ENCODE measurements at regions not wholly inside any gene's neighbourhood (a gene's known extent, or its start where the extent isn't known, plus 50 kb on each side); places are given as distances from the start of the nearest gene placed in this dataset.

GRCh38 chr6:147750413-147750812, 241.9 kb downstream of the SAMD5 start:
- peaks cover 0 to 8% of the 10 kb centered on the region in 2 donors for H3K4me1 ChIP-seq (ENCODE audit: control insufficient read depth in 1 of 2, insufficient read depth in 2 of 2, low read length in 2 of 2)
- no peaks in the 10 kb centered on the region for H3K9me3 ChIP-seq (ENCODE audit: control insufficient read depth in 1 of 2, low read length in 2 of 2)
- H3K27me3 ChIP-seq (ENCODE audit: control insufficient read depth in 1 of 2, insufficient read depth in 2 of 2, low read length in 2 of 2) = no peaks in the 10 kb centered on the region
- no peak overlapping the region for H3K9ac ChIP-seq (ENCODE audit: low read depth in 1 of 2, low read length in 2 of 2)
- no peak overlapping the region for H3K4me3 ChIP-seq (ENCODE audit: low read depth in 1 of 2, low read length in 2 of 2)
- H3K36me3 ChIP-seq (ENCODE audit: control insufficient read depth in 1 of 2, insufficient read depth in 2 of 2, low read length in 2 of 2) = no peaks in the 10 kb centered on the region
- H3K27ac ChIP-seq (ENCODE audit: low read depth, low read length) = no peak overlapping the region

DNA sequence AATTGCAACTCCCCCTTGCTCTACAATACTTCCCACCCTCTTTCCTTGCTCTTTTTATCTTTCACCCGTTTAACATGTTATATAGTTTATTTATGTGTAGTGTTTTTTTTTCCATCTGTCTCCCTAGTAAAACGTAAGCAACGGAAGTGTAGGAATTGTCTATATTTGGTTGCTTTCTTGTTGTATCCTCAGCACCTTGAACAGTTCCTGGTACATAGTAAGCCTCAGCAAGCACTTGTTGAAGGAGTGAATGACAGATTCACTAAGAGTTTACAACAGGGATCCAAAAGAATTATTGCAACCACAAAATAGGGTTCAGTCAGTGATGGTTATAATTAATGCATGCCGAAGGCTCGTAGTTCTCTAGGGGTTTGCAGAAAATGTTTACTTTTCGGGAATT, 242.7 kb downstream of the SAMD5 start:
- H3K9ac ChIP-seq (ENCODE audit: low read depth in 1 of 2, low read length in 2 of 2) = no peak overlapping the region
- H3K27me3 ChIP-seq (ENCODE audit: control insufficient read depth in 1 of 2, insufficient read depth in 2 of 2, low read length in 2 of 2) = no peaks in the 10 kb centered on the region
- no peaks in the 10 kb centered on the region for H3K36me3 ChIP-seq (ENCODE audit: control insufficient read depth in 1 of 2, insufficient read depth in 2 of 2, low read length in 2 of 2)
- H3K9me3 ChIP-seq (ENCODE audit: control insufficient read depth in 1 of 2, low read length in 2 of 2) = no peaks in the 10 kb centered on the region
- H3K4me3 ChIP-seq (ENCODE audit: low read depth in 1 of 2, low read length in 2 of 2) = no peak overlapping the region
- no peak overlapping the region for H3K27ac ChIP-seq (ENCODE audit: low read depth, low read length)
- peaks cover 0 to 8% of the 10 kb centered on the region in 2 donors for H3K4me1 ChIP-seq (ENCODE audit: control insufficient read depth in 1 of 2, insufficient read depth in 2 of 2, low read length in 2 of 2)

- peaks cover 0 to 8% of the 10 kb centered on the region in 2 donors for H3K4me1 ChIP-seq (ENCODE audit: control insufficient read depth in 1 of 2, insufficient read depth in 2 of 2, low read length in 2 of 2)
- no peak overlapping the region for H3K27ac ChIP-seq (ENCODE audit: low read depth, low read length)
- no peaks in the 10 kb centered on the region for H3K36me3 ChIP-seq (ENCODE audit: control insufficient read depth in 1 of 2, insufficient read depth in 2 of 2, low read length in 2 of 2)
- H3K9me3 ChIP-seq (ENCODE audit: control insufficient read depth in 1 of 2, low read length in 2 of 2) = no peaks in the 10 kb centered on the region
- no peak overlapping the region for H3K4me3 ChIP-seq (ENCODE audit: low read depth in 1 of 2, low read length in 2 of 2)
- no peak overlapping the region for H3K9ac ChIP-seq (ENCODE audit: low read depth in 1 of 2, low read length in 2 of 2)
- H3K27me3 ChIP-seq (ENCODE audit: control insufficient read depth in 1 of 2, insufficient read depth in 2 of 2, low read length in 2 of 2) = no peaks in the 10 kb centered on the region
Measured at GRCh38 chr6:147752689-147753403, 244.4 kb downstream of the SAMD5 start.

DNA sequence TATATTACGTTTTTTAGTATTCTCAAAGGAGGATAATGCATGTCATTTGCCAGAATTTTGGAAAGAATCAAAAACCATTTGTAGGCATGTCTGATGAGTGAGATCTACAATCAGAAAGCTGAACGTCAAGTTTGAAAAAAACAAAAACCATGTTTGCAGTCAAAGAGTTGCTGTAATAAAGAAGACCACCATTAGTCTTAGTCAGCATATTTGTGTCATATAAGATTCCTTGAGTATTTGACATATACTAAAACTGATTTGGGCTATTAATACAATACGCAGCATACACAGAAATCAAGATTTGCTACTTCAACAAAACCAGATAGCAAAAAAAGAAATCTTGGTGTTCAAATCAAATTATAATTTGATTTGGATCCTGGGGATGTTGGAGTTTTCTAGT, 247.5 kb downstream of the SAMD5 start:
- H3K36me3 ChIP-seq (ENCODE audit: control insufficient read depth in 1 of 2, insufficient read depth in 2 of 2, low read length in 2 of 2) = no peaks in the 10 kb centered on the region
- no peaks in the 10 kb centered on the region for H3K9me3 ChIP-seq (ENCODE audit: control insufficient read depth in 1 of 2, low read length in 2 of 2)

DNA sequence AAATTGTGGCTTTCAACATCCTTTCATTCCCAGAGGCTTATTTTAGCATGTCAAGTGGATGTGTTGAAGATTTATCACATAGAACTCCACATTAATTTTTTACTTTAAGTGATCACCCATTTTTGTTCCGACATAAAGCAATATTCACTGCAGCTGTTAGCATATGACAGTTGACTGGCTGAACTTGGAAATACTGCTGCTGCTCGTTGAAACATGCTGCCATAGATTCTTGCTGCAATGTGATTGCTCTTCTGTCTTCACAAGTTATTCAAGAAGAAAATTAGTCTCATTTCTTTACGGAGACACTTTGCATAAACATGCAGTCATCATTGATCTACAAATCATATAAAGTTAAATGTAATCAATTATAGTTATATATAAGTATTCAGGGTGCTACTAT, 248.4 kb downstream of the SAMD5 start:
- no peak overlapping the region for H3K27ac ChIP-seq (ENCODE audit: low read depth, low read length)
- H3K9ac ChIP-seq (ENCODE audit: low read depth in 1 of 2, low read length in 2 of 2) = no peak overlapping the region
- no peaks in the 10 kb centered on the region for H3K27me3 ChIP-seq (ENCODE audit: control insufficient read depth in 1 of 2, insufficient read depth in 2 of 2, low read length in 2 of 2)
- H3K36me3 ChIP-seq (ENCODE audit: control insufficient read depth in 1 of 2, insufficient read depth in 2 of 2, low read length in 2 of 2) = no peaks in the 10 kb centered on the region
- no peak overlapping the region for H3K4me3 ChIP-seq (ENCODE audit: low read depth in 1 of 2, low read length in 2 of 2)
- H3K9me3 ChIP-seq (ENCODE audit: control insufficient read depth in 1 of 2, low read length in 2 of 2) = no peaks in the 10 kb centered on the region
- H3K4me1 ChIP-seq (ENCODE audit: control insufficient read depth in 1 of 2, insufficient read depth in 2 of 2, low read length in 2 of 2) = peaks cover 0 to 8% of the 10 kb centered on the region in 2 donors

More for the DNA sequence above, 247.5 kb downstream of the SAMD5 start:
- H3K27me3 ChIP-seq (ENCODE audit: control insufficient read depth in 1 of 2, insufficient read depth in 2 of 2, low read length in 2 of 2) = no peaks in the 10 kb centered on the region
- no peak overlapping the region for H3K9ac ChIP-seq (ENCODE audit: low read depth in 1 of 2, low read length in 2 of 2)
- peaks cover 0 to 8% of the 10 kb centered on the region in 2 donors for H3K4me1 ChIP-seq (ENCODE audit: control insufficient read depth in 1 of 2, insufficient read depth in 2 of 2, low read length in 2 of 2)
- no peak overlapping the region for H3K4me3 ChIP-seq (ENCODE audit: low read depth in 1 of 2, low read length in 2 of 2)
- H3K27ac ChIP-seq (ENCODE audit: low read depth, low read length) = no peak overlapping the region

GRCh38 chr6:147757291-147757690, 248.8 kb downstream of the SAMD5 start:
- Histone ChIP-seq H3K27ac (ENCODE audit: low read depth, low read length) (no peak overlapping the region), H3K4me1 (ENCODE audit: control insufficient read depth in 1 of 2, insufficient read depth in 2 of 2, low read length in 2 of 2) (peaks cover 0 to 8% of the 10 kb centered on the region in 2 donors), H3K27me3 (ENCODE audit: control insufficient read depth in 1 of 2, insufficient read depth in 2 of 2, low read length in 2 of 2) (no peaks in the 10 kb centered on the region), H3K4me3 (ENCODE audit: low read depth in 1 of 2, low read length in 2 of 2) (no peak overlapping the region), H3K36me3 (ENCODE audit: control insufficient read depth in 1 of 2, insufficient read depth in 2 of 2, low read length in 2 of 2) (no peaks in the 10 kb centered on the region), H3K9ac (ENCODE audit: low read depth in 1 of 2, low read length in 2 of 2) (no peak overlapping the region), H3K9me3 (ENCODE audit: control insufficient read depth in 1 of 2, low read length in 2 of 2) (no peaks in the 10 kb centered on the region)

DNA sequence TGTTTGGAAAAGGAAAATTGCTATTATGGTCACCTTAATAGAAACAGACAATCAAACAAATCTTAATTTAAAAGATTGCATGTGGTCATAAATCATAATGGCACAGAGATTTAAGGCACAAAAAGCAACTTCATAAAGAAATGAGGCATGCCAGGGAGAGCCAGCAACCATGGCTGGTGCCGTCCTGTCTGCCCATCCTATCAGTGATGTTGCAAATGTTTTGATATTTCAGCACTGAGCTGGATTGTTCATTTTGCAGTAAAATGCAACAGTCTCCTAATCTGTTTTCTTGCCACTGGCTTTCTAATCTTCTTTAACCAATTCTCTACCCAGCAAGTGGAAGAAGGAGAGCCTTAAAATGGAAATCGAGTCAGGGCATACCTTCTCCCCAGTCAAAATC, 249.8 kb downstream of the SAMD5 start:
- H3K9ac ChIP-seq (ENCODE audit: low read depth in 1 of 2, low read length in 2 of 2) = no peak overlapping the region
- no peaks in the 10 kb centered on the region for H3K4me1 ChIP-seq (ENCODE audit: control insufficient read depth in 1 of 2, insufficient read depth in 2 of 2, low read length in 2 of 2)
- H3K4me3 ChIP-seq (ENCODE audit: low read depth in 1 of 2, low read length in 2 of 2) = no peak overlapping the region
- no peaks in the 10 kb centered on the region for H3K9me3 ChIP-seq (ENCODE audit: control insufficient read depth in 1 of 2, low read length in 2 of 2)
- H3K27me3 ChIP-seq (ENCODE audit: control insufficient read depth in 1 of 2, insufficient read depth in 2 of 2, low read length in 2 of 2) = no peaks in the 10 kb centered on the region
- no peak overlapping the region for H3K27ac ChIP-seq (ENCODE audit: low read depth, low read length)
- H3K36me3 ChIP-seq (ENCODE audit: control insufficient read depth in 1 of 2, insufficient read depth in 2 of 2, low read length in 2 of 2) = no peaks in the 10 kb centered on the region

DNA sequence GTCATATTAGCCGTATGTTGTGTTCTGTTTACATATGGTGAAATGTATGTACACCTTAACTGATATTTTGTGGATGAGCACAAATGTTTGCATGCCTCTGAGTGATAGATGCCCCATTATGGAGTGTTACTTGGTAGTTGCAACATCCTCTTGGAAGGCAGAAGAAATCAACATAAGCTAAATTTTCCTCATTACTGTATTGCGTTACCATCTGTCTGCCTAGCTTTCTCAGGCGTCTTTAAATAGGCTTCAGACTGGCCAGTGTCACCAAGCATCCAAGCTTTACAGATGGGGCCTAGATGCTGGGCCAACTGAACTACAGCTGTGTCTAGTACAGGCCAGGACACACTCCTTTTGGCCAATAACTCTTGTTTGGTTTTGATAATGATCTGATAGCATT, 250.6 kb downstream of the SAMD5 start:
- Histone ChIP-seq H3K4me1 (ENCODE audit: control insufficient read depth in 1 of 2, insufficient read depth in 2 of 2, low read length in 2 of 2) (no peaks in the 10 kb centered on the region), H3K4me3 (ENCODE audit: low read depth in 1 of 2, low read length in 2 of 2) (peak overlapping the region in 1 of 2 donors; percentile 5), H3K36me3 (ENCODE audit: control insufficient read depth in 1 of 2, insufficient read depth in 2 of 2, low read length in 2 of 2) (no peaks in the 10 kb centered on the region), H3K27ac (ENCODE audit: low read depth, low read length) (no peak overlapping the region), H3K9me3 (ENCODE audit: control insufficient read depth in 1 of 2, low read length in 2 of 2) (no peaks in the 10 kb centered on the region), H3K9ac (ENCODE audit: low read depth in 1 of 2, low read length in 2 of 2) (no peak overlapping the region), H3K27me3 (ENCODE audit: control insufficient read depth in 1 of 2, insufficient read depth in 2 of 2, low read length in 2 of 2) (no peaks in the 10 kb centered on the region)

GRCh38 chr6:147759536-147759935, 251.0 kb downstream of the SAMD5 start:
- Histone ChIP-seq H3K9ac (ENCODE audit: low read depth in 1 of 2, low read length in 2 of 2) (no peak overlapping the region), H3K4me1 (ENCODE audit: control insufficient read depth in 1 of 2, insufficient read depth in 2 of 2, low read length in 2 of 2) (no peaks in the 10 kb centered on the region), H3K27ac (ENCODE audit: low read depth, low read length) (no peak overlapping the region), H3K4me3 (ENCODE audit: low read depth in 1 of 2, low read length in 2 of 2) (no peak overlapping the region), H3K36me3 (ENCODE audit: control insufficient read depth in 1 of 2, insufficient read depth in 2 of 2, low read length in 2 of 2) (no peaks in the 10 kb centered on the region), H3K27me3 (ENCODE audit: control insufficient read depth in 1 of 2, insufficient read depth in 2 of 2, low read length in 2 of 2) (no peaks in the 10 kb centered on the region), H3K9me3 (ENCODE audit: control insufficient read depth in 1 of 2, low read length in 2 of 2) (no peaks in the 10 kb centered on the region)

- Histone ChIP-seq H3K4me3 (ENCODE audit: low read depth in 1 of 2, low read length in 2 of 2) (no peak overlapping the region), H3K9ac (ENCODE audit: low read depth in 1 of 2, low read length in 2 of 2) (no peak overlapping the region), H3K27me3 (ENCODE audit: control insufficient read depth in 1 of 2, insufficient read depth in 2 of 2, low read length in 2 of 2) (no peaks in the 10 kb centered on the region), H3K36me3 (ENCODE audit: control insufficient read depth in 1 of 2, insufficient read depth in 2 of 2, low read length in 2 of 2) (no peaks in the 10 kb centered on the region), H3K27ac (ENCODE audit: low read depth, low read length) (no peak overlapping the region), H3K4me1 (ENCODE audit: control insufficient read depth in 1 of 2, insufficient read depth in 2 of 2, low read length in 2 of 2) (no peaks in the 10 kb centered on the region), H3K9me3 (ENCODE audit: control insufficient read depth in 1 of 2, low read length in 2 of 2) (peaks cover 0 to 1% of the 10 kb centered on the region in 2 donors)
Measured at GRCh38 chr6:147765541-147765940, 257.1 kb downstream of the SAMD5 start.

Data from duodenal mucosa (tissue), 2 donors.